Glomerular visceral epithelial cell (primary cell): ENCODE measurements at regions not wholly inside any gene's neighbourhood (a gene's known extent, or its start where the extent isn't known, plus 50 kb on each side); places are given as distances from the start of the nearest gene placed in this dataset.
"Not testable (repeated sequence)": the region's sequence is repeated elsewhere in the genome, so short reads cannot be mapped to it uniquely, and the experiment has no call there.

Source experiments
- DNase-seq: peaks from one replicate; pipeline ENCODE4 v3.0.0-alpha.2; 2016; ENCODE audit errors: extremely low spot score

DNA sequence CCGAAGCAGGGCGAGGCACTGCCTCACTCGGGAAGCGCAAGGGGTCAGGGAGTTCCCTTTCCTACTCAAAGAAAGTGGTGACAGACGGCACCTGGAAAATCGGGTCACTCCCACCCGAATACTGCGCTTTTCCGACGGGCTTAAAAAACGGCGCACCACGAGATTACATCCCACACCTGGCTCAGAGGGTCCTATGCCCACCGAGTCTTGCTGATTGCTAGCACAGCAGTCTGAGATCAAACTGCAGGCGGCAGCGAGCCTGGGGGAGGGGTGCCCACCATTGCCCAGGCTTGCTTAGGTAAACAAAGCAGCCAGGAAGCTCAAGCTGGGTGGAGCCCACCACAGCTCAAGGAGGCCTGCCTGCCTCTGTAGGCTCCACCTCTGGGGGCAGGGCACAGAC, 549.4 kb downstream of the KIF20B start:
- not testable (repeated sequence) for DNase-seq

DNA sequence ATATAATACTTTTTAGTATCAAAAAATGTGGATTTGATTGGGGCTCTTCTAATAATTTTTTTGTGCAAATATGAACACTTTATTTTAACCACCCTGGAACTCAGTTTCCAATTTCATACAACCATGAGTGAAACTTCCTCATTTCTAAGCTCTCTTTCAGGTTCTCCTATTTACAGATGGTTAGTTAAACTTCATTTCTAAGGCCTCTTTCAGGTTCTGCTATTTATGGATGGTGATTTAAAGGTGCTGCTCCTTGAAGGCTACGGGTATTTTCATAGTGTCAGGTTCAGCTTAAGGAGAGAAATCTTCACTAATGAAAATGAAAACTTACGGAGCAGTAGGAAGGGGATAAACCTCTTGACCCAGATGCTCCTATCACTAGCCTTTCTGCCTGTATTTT, 568.3 kb downstream of the KIF20B start:
- DNase-seq: no peak

DNA sequence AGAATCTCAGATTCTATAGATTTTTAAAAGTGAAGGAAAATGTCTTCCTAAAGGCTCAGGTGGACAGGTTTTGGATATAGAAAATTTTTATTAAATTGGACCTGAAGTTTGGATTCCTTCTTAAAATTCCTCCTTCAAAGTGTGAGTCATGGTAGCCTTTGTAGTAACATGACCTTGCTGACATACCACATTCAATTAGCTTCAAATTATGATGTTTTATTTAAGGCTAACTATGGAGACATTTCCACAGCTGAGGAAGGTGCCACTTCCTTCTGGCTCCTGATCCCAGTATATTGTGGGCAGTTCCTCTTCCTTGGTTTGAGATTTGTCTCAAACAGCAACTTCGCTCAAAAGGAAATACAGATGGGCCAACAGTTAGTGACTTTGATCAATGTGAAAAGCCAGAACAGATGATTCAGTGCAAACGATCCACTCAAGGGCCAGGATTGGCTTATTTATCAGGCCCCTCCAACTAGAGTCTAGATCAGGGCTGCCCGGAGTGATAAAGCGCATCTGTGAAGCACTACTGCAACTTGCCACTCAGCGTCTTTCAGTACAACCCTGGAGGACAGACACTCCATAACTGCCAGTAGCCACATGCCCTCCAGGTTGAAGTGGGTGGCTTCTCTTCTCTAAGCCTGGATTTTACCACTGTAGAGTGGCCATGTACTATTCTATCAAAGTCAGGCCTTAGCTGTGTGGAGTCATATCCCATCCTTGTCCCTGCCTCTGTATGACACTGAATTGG, 573.5 kb downstream of the KIF20B start:
- no peak for DNase-seq

DNA sequence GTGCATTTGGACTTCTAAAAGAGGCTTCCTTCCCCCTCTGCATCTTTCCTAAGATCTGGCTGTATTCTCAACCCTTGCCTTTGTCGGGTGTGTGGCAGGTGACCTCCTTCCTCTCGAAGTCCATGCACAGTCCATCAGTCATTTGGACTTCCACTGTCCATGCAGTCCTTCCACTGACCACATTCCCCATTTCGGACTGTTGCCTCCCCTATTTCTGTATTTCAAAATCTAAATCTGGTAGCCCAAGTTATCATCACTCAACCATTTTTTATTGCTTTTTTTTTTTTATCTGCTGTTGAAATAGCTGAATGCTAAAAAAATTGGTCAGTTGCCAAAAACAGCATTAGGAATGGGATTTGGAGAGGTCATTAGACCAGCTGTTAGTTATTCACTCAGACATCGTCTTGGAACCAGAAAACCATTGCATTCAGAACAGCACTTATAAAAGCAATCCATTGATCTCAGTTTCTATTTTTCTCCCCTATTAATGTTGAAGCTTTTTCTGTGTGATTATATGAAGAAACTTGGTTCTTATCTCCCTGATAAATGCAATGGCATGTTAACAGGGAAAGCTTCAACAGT, 575.6 kb downstream of the KIF20B start:
- no peak for DNase-seq

DNA sequence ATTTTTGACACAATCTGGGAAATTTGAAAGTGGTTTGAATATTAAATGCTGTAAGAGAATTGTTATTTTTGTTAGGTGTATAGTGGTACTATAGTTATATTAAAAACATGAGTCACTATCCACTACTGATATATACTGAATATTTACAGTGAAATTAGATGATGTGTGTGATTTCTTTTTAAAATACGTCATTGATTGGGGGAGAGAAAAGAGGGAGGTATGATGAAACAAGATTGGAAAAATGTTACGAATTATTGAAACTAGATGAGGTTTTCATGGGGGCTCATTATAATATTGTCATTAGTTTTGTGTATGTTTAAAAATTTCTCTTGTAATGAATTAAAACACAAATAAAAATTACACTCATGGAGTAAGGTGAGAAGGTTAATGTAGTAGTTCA, 571.4 kb downstream of the HTR7 start:
- DNase-seq: no peak

DNA sequence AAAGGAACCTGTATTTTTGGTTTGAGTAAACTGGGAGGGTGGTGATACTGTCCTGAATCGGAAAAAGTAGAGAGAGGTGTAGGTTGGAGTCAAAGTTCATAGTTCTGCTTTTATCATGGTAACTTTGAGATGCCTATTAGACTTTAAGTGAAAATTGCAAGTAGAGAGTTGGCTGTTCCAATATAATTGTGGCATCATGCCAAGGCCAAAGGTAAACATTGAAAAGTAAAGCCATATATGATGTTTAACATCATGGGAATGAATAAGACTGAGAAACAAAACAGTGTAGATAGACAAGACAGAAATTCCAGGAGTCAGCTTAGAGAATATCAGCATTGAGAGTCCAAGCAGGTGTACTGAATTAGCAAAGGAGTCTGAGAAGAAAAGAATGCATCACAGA, 570.9 kb downstream of the HTR7 start:
- DNase-seq: no peak

DNA sequence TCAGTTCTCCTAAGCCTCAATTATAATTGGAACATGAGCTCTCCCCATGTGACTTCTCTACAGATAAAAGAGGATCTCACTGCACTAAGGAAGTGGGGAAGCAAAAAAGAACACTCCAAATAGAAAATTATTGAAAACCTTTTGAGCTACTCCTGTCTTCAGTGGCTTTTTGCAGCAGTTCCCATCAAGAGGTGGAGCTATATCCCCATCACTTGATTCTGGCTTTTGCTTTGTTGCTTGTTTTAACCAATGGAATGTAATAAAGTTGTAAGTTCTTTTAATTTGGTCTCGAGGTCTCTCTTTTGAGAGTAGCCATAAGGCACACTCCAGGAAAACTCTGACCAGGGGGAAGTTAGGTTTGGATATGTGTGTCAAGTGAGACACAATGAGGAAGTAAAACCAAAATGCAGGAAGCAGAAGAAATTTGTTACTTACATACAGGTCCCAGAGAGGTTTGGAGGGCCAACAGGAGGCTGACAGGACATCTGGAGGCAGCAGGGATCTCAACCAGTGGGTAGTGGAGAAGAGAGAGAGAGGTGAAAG, 569.4 kb downstream of the HTR7 start:
- peak; percentile 15 for DNase-seq

DNA sequence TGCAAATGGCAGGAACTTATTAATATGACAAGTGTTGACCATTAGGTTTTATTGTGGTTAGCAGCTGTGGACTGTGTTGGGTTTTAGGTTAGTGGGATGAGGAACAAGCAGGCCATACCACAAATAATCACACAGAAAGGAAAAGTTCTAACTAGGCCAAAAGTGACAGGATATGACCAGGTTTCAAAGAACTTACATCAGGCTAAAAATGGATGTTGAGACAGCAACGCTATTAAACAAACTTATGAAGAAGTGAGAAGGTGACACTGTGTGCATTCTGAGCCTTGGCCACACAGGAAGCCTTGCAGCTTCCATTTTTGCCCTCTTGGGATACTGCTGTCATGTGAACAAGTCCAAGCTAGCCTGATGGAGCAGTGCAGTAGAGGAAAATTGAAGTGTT, 568.8 kb downstream of the HTR7 start:
- DNase-seq: no peak

DNA sequence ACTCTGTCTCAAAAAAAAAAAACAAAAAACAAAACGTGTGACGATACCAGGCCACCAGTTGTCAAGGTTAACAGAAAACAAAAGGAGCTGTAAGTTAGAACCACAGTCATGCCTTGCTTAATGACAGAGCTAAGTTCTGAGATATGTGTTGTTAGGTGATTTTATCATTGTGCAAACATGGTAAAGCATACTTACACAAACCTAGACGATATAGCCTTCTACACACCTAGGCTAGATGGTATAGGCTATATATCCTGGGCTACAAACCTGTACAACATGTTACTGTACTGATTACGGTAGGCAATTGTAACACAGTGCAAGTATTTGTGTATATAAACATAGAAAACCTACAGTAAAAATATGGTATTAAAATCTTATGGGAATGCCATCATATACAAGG, 564.2 kb downstream of the HTR7 start:
- no peak for DNase-seq

DNA sequence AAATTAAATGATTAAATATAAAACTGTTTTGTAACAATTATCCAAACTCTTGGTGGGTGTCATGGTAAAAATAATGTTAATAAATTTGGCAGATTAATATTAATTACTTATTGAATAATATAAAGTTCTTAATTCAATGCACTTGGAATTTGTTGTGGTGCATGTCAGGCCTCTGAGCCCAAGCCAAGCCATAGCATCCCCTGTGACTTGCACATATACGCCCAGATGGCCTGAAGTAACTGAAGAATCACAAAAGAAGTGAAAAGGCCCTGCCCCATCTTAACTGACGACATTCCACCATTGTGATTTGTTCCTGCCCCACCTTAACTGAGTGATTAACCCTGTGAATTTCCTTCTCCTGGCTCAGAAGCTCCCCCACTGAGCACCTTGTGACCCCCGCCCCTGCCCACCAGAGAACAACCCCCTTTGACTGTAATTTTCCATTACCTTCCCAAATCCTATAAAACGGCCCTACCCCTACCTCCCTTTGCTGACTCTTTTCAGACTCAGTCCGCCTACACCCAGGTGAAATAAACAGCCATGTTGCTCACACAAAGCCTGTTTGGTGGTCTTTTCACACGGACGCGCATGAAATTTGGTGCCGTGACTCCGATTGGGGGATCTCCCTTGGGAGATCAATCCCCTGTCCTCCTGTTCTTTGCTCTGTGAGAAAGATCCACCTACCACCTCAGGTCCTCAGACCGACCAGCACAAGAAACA, 562.9 kb downstream of the HTR7 start:
- not testable (repeated sequence) for DNase-seq

DNA sequence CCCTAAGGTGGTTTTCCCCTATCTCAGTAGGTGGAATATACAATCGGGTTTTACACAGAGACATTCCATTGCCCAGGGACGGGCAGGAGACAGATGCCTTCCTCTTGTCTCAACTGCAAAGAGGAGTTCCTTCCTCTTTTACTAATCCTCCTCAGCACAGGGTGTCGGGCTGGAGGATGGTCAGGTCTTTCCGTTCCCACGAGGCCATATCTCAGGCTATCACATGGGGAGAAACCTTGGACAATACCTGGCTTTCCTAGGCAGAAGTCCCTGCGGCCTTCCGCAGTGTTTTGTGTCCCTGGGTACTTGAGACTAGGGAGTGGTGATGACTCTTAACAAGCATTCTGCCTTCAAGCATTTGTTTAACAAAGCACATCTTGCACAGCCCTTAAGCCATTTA, 555.8 kb downstream of the HTR7 start:
- not testable (repeated sequence) for DNase-seq

DNA sequence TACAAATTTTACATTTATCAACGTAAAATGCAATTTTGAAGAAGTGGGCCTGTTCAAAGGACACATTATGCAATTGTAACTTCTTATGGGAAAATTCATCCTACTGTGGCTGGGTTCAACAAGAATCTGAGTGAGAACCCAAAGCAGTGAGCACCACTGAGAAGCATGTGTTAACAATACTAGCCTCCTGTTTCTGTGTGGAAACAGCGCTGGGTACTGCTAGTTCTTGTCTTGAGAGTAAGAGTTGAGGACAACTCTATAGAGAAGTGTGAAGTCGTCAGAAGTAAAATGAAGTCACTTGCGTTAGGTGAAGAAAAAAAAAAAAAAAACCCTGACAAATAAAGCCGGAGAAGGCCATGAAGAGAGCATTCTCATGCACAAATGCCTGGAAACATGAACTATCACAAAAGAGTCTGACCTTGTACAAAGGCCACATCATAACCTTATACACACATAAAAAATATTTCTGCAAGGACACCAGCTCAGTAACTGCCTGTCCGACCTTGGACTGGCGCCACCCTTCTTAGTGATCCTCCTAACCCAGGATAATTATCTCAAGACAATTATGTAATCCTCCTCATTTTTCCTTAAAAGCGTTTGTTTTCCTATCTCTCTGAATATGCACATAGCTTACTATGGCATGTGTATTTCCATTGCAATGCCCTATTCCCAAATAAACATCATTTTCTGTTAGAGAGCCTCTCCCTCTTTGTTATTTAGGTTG, 554.9 kb downstream of the HTR7 start:
- DNase-seq: no peak

DNA sequence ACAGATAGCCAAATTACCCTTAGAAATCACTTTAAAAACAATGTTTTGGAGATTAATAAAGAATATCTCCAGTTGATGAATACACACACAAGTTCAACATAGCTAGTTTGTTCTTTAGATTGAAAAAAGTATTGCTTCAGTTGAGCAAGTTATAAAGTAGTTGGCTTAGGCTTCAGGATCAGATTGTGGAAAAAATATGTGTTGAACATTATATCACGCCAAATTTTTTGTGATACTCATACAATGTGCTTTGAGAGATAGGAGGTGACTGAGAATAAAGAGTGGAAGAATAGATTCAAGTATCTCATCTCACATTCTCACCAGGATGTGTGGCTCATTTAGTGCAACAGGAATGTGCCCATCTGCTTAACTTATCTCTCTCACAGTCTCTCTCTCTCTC, 553.3 kb downstream of the HTR7 start:
- no peak for DNase-seq

DNA sequence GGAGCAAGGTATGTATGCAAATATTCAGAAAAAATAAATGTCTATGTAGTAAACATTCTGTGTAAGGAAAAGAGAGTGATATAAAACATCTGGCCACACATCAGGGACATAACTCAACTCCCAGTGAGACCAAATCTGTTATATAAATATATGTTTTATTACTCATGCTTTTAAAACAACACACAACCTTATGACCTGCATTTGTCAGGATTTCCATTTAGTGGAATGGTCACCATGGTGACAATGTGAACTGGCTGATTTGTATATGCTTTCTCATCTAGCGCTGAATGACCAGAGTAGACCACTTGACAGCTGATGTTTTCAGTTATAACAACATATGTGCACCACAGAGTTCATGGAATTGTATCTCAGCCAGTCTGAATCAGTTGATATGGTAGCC, 551.7 kb downstream of the HTR7 start:
- no peak for DNase-seq

DNA sequence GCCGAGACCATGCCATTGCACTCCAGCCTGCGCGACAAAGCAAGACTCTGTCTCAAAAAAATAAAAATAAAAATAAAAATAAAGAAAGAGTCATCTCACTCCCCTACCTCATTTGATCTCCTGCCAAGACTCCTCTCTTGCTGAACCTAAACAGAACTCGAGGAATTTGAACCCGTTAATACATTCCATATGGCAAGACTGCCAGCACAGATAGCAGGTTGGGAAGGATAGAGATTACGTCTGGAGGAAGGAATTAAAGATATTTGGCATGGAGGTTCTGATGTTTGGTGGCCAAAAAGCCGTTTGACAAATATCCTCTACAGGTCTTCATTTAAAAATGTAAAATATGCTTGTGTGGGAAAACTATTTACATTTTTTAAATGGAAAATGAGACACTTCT, 549.6 kb downstream of the HTR7 start:
- no peak for DNase-seq

DNA sequence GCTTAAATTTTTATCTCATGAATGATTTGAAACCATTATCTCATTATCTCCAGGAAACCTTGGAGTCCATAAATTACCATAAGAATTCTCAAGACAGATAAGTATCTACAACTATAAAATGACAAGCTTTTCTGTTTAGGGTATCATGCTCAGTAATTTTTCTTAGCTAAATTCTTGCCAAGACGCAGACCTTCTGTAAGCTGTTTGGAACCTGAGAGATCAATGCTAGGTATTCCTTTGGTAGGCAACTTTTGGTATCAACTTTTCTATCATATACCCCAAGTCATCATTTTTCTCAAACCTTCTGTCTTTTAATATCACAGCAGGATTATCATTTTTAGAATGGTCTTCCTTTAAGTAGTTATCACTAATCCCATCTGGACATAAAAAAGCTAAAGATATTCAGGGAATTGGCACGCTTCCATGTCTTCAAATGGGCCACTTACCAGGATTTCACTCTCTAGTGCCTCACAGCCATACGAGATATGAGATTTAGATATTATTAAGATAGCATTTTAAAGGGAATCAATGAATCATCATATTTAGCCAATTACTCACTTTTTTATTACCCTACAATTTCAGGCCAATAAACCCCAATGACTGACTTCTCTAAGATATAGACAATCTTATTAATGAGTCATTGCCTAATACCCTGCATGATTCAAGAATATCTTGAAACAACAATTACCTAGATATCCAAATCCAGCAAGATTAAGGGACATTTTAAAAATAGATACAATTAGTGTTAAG, 544.1 kb downstream of the HTR7 start:
- no peak for DNase-seq

DNA sequence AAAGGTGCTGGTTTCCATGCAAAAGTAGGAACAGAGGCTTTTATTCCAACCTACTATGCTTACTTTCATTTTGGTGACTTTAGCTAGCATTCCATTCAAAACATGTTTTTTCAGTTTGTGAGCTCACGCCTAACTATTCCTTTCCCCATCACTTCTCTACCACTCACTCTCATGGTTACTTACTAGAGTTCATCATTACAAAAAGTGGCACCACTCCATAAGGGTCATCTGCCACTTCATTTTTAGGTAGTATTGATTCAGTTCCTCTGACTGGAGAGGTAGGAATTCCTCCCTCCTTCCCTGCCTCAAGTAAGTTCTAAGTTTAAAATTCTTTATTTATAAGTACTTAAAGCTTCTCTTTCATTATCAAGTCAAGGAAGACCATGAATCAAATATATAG, 543.1 kb downstream of the HTR7 start:
- no peak for DNase-seq

DNA sequence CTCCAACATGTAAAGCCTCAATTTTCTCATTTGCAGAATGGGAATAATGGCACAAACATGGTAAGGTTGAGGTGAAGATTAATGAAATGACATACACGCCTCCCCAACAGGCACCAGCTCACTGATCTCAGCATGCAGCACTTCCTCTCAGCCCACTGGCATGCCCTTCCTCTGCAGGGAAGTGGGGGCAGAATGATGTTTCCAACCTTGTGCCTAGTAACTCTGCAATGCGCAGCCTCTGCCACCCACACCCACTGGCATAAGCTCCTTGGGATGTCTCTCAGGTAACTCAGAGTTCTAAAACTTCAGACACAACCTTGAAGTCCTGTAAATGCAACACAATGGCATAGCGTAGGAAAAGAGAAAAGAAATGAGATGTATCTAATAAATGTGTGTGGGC, 540.7 kb downstream of the HTR7 start:
- DNase-seq: no peak

DNA sequence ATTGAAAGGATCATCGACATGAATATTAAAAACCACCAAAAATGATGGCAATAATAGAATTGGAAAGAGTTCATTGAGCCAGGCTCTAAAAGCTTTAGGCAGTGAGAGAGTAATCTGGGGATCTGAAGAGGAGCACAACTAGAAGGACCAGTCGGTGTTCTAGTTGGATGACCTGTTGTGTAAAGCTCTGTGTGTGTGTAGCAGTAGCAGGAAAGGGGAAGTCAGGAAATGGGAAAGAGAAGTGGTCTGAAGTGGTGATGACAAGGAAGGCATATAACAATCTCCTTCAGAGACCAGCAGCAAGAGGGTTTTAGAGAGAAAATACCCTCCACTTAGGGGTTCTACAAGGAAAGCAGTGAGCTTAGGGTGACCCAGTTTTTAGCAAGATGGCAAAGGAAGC, 539.2 kb downstream of the HTR7 start:
- no peak for DNase-seq

DNA sequence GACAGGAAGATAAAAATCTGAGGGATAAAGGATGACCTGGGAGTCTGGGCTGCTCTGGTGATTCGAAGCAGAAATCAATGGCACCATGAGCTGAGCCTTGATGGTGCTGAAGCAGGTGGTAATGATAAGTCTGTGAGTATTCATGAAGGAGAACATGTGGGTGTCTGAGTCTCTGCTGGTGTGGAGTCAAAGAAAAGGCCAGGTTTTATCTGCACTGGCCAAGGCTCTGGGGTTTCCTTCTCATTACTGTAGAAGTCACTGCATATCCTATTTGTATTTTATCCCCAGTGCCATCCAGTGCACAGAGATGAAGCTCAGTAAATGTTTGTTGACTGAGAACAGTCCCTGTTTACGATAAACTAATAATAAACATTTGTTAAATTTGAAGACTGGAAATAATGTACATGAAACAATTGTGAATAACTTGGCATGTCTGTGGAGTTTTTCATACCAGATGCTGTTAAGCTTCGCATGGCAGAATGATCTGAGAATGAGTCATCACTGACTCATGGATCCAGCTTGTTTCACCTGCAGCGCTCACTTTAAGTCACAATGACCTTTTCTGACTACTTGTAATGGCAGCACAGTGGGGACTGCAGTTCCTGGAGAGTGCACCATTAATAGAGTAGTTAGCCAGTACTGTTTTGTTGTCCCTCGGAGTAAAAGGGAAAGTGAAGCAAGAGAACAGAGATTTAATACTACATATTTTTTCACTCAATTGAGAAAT, 538.5 kb downstream of the HTR7 start:
- peak; percentile 85 for DNase-seq
